ENCODE measurements at regions not wholly inside any gene's neighbourhood (a gene's known extent, or its start where the extent isn't known, plus 50 kb on each side); places are given as distances from the start of the nearest gene placed in this dataset.
"Not testable (repeated sequence)": the region's sequence is repeated elsewhere in the genome, so short reads cannot be mapped to it uniquely, and the experiment has no call there.

DNA sequence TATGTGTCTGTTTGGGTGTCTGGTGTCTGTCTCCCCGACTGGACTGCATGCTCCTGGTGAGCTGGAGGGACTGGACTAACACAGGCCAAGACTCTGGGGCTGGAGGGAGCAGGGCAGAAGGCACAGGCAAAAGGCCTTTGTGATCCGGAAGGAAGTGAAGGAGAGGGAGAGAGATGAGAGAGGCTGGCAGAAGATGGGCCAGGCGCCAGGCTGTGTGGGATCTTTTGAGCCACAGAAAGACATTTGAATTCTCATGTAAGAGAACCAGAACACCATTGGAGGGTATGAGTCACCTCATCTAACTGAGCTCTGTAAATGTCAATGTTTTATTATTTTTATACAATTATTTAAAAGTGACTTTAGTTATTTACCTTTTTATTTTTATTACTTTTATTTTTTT lies 152.3 kb upstream of the CCZ1B start:
- intact Hi-C loops (cut with DNase I); DNase-seq: not testable (repeated sequence)

GRCh38 chr7:6979456-6979855 lies 153.4 kb upstream of the CCZ1B start:
- intact Hi-C loops (cut with DNase I); DNase-seq: not testable (repeated sequence)

DNA sequence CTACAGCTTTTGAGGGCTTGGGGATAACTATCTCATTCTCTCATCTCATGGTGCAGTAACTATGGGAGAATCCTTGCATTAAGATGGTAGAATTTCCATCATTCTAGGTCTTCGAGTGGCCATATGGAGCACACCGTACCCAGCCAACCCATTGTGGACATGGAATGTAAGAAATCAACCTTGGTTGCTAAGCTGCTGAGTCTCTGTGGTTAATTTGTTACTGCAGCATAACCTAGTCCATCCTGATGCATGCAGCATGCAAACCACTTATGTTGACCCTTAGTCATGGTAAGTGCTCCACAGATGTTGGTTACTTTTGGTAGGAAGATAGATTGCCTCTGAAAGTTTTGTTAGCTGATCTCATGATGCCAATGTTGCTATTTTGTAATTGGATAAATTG lies 156.3 kb upstream of the CCZ1B start:
- DNase-seq; intact Hi-C loops (cut with DNase I): not testable (repeated sequence)

GRCh38 chr7:6986892-6987291 lies 160.8 kb upstream of the CCZ1B start:
- intact Hi-C loops (cut with DNase I); DNase-seq: not testable (repeated sequence)

- DNase-seq; intact Hi-C loops (cut with DNase I): not testable (repeated sequence)
Observed at GRCh38 chr7:6988608-6989007, 162.5 kb upstream of the CCZ1B start.

DNA sequence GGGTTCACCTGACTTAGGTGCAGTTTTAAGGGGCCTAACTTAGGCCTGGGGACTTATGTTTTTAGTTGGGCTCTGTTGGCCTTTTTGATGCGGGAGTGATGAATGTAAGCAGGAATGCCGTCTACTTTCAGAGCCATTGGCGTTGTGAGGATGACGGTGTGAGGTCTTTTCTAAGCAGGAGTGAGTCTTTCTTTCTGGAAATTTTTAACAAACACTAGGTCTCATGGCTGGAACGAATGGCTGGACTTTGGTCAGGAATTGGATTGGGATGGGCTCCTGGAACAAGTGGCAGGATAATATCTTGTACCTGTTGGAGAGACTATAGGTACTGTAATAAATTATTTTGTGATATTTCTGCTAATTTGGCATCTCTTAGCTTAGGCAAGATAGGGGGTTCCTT lies 163.9 kb upstream of the CCZ1B start:
- intact Hi-C loops (cut with DNase I); DNase-seq: not testable (repeated sequence)

DNA sequence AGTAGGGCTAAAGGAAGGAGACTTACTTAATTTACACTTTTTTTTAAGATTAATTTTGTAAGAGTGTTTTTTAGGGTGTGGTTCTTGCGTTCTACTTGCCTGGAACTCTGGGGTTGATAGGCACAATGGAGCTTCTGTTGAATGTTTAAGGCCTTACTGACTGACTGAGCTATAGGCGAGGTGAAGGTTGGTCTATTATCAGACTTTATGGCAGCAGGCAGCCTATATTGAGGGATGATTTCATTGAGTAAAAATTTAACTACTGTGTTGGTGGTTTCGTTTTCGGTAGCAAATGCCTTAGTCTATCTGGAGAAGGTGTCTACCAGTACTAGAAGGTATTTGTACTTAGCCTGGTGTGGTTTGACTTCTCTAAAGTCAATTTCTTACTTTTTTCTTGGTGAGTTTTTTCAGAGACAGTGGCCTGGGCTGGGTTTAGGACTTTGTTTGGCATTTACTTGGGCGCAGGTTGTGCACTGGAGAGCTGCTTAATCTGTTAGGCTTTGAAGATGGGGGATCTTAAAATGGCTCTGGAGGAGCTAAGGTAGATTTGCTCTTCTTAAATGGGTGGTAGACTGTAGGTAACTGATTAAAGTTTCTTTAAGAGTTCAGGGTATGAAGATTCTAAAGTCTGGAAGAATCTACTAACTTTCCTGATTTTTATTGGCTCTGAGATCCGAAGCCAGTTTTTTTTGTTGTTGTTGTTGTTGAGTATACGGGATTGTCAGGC lies 164.5 kb upstream of the CCZ1B start:
- intact Hi-C loops (cut with DNase I) = not testable (repeated sequence)

GRCh38 chr7:6991169-6991611 lies 165.1 kb upstream of the CCZ1B start:
- intact Hi-C loops (cut with DNase I) = not testable (repeated sequence)

More for the DNA sequence above, 164.5 kb upstream of the CCZ1B start:
- DNase-seq = not testable (repeated sequence)

DNA sequence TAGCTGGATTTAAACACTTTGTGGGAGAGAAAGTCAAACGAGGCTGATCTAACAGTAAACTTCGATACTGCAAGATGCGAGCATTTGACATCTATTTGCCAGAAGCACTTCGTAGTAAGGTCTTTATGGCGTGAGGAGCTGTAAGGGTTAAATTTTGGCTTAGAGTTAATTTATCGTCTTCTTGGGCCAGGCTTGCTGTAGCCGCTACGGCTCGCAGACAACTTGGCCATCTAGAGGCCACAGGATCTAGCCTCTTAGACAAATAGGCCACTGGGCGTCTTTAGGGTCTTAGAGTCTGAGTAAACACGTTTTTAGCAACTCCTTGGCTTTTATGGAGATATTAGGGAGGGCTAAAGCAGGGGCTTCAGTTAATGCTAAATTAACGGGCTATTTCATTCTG lies 165.6 kb upstream of the CCZ1B start:
- intact Hi-C loops (cut with DNase I); DNase-seq: not testable (repeated sequence)

More at GRCh38 chr7:6991169-6991611, 165.1 kb upstream of the CCZ1B start:
- DNase-seq = peak in 3 of 42 donors; percentile 2 to 18 (median 11)

DNA sequence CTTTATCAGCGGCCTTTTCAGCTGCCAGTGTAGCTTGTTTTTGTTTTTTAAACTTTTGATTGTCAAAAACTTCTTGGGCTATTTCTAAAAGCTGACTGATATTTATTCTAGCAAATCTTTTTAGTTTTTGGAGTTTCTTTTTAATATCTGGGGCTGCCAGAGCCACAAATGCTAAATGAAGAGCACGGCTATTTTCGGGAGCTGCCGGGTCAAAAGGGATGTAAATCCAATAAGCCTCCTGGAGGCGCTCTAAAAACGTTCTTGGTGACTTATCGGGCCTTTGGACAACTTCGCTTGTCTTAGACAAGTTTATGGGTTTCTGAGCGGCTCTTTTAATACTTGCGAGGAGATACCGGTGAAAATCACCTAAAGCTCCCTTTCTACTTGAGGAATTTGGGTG lies 166.1 kb upstream of the CCZ1B start:
- DNase-seq; intact Hi-C loops (cut with DNase I): not testable (repeated sequence)

DNA sequence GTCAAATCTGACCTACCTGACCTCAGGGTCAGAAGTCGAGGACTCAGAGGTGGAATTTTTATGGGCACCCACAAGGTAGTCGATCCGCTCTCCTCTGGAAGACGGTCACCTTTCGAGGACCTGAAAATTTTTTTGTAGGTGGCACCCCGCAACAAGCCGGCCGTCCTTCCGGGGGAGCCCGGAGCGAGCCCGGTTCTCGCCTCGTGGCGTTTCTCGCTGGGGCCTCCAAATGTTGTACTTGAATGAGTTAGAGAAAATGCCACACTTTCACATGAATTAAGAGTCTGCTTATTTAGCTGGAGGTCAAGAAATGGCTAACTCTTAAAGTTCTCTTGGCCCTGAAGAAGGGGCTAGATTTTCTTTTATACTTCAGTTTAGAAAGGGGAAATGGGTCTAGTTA lies 169.0 kb upstream of the CCZ1B start:
- intact Hi-C loops (cut with DNase I) = not testable (repeated sequence)

GRCh38 chr7:6995493-6996289 lies 169.6 kb upstream of the CCZ1B start:
- intact Hi-C loops (cut with DNase I) = not testable (repeated sequence)

More for the DNA sequence above, 169.0 kb upstream of the CCZ1B start:
- DNase-seq = not testable (repeated sequence)

GRCh38 chr7:6999067-6999666 lies 173.1 kb upstream of the CCZ1B start:
- DNase-seq; intact Hi-C loops (cut with DNase I): not testable (repeated sequence)

More at GRCh38 chr7:6995493-6996289, 169.6 kb upstream of the CCZ1B start:
- DNase-seq = not testable (repeated sequence)

- intact Hi-C loops (cut with DNase I) = no loop called here
- peak in 32 of 42 donors; percentile 6 to 84 (median 37) for DNase-seq
Observed at GRCh38 chr7:7002418-7003062, 176.5 kb upstream of the CCZ1B start.

- no peak for DNase-seq
- intact Hi-C loops (cut with DNase I) = no loop called here
Observed at GRCh38 chr7:7005303-7005702, 177.0 kb upstream of the C1GALT1 start.

DNA sequence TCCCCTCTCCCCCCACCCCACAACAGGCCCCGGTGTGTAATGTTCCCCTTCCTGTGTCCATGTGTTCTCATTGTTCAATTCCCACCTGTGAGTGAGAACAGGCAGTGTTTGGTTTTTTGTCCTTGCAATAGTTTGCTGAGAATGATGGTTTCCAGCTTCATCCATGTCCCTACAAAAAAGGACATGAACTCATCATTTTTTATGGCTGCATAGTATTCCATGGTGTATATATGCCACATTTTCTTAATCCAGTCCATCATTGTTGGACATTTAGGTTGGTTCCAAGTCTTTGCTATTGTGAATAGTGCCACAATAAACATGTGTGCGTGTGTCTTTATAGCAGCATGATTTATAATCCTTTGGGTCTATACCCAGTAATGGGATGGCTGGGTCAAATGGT lies 176.4 kb upstream of the C1GALT1 start:
- DNase-seq; intact Hi-C loops (cut with DNase I): not testable (repeated sequence)

- DNase-seq; intact Hi-C loops (cut with DNase I): not testable (repeated sequence)
Observed at GRCh38 chr7:7011241-7011640, 171.1 kb upstream of the C1GALT1 start.

DNA sequence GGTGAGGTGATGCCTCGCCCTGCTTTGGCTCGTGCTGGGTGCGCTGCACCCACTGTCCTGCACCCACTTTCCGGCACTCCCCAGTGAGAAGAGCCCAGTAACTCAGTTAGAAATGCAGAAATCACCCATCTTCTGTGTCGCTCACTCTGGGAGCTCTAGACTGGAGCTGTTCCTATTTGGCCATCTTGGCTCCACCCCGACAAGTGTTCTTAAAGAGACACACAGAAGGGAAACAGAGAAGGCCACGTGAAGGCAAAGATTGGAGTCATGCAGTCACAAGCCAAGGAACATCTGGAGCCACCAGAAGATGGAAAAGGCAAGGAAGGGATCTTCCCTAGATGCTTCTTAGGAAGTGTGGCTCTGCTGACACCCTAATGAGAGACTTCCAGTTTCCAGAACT lies 170.6 kb upstream of the C1GALT1 start:
- intact Hi-C loops (cut with DNase I); DNase-seq: not testable (repeated sequence)
